ENCODE measurements at regions not wholly inside any gene's neighbourhood (a gene's known extent, or its start where the extent isn't known, plus 50 kb on each side); places are given as distances from the start of the nearest gene placed in this dataset.

DNA sequence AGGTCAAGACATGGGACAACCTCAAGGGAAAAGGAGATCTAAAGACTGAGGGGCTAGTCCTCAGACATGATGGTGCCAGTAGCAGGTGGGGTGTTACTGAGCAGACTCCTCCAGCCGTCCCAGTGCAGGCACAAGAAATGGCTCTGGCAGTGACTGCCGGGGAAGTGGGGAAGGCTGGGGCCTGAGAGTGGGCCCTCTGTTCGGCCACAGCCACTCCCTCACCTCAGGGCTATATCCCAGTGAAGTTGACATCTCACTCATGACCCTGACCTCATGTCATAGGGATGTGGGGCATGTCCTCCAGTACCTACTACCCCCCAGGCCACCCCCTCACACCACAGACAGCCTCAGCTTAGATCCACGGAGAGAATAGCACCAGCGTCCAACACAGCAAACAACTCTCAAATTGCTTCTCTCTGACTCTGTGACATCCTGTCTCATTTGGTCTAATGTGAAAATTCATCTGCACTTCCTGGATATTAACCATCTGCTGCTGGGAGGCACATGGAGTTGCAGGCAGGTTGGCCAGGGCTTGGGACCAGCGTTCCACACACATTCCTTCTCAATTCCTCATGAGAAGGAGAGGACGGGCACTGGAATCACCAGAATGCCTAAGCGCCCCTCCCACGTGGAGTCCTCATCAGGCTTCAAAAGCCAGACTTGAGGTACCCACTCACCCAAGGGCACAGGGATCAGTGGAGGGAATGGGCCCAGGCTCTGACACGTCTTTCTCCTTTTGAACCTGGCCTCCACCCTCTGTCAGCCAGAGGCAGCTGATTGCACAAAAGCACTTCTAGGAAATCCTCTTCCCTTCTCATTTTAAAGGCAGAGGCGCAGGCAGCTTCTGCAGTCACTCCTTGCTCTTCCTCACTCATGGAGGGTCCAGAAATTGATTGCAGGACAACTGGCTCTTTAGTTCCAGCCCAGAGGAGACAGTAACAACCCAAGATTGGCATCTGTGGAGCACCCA is 163.6 kb upstream of the CST7 start:
- no peak for DNase-seq (ENCODE audit: low read depth, low spot score)
- H3K4me3 ChIP-seq (ENCODE audit: low read length) = no peak overlapping the region

DNA sequence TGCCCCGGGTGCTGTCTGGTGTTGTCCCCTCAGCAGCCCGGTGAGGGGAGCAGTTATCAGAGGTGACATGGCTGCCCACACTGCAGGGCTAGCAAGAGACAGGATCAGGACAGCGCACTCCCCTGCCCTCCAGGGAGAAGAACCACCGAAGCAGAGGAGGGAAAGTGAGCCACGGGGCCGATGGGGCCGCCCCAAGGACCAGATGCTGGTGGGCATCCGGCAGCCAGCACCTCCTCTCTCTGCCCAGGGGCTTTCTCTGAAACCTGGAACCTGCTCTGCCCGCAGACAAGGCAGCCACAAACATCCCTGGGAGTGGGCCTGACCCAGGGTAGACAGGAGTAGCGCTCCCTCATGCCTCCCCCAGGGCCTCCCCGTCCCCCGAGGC is 163.0 kb upstream of the CST7 start:
- no peak overlapping the region for H3K4me3 ChIP-seq (ENCODE audit: low read length)
- DNase-seq (ENCODE audit: low read depth, low spot score) = no peak

DNA sequence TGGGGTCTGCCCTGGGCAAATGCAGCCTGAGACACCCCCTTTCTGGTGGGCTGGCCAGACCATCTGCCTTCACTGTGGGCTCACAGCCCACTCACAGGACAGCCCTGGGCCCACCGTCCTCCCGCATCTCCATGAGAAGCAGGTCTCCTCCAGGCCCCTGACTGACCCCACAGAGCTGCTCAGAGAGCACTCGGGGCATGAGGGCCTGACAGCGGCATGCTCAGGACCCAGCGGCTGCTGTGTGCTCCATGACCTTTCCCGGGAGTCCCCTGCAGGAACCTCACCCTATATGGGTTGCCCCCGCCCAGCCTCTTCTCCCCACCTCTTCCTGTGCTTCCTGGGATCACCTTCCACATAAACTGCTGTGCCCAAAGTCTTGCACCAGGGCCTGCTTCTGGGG is 162.4 kb upstream of the CST7 start:
- DNase-seq (ENCODE audit: low read depth, low spot score) = no peak
- no peak overlapping the region for H3K4me3 ChIP-seq (ENCODE audit: low read length)

DNA sequence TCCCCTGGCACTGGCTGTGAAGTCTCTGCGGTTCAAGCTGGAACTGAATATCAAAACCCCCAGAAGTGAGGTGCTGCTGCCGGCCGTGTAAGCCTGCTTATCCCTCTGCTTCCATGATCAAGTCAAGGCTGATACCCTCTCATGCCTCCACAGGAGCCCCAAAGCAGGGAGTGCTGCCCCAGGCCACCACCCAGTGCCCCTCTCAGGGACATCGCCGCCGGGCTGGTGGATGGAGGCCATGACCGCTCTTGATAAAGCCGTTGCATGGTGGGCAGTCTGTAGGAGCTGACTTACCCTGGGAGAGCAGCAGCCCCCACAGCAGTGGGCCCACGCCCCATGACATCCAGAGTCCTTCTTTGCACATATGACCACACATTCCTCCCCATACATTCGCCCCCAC is 162.0 kb upstream of the CST7 start:
- H3K4me3 ChIP-seq (ENCODE audit: low read length) = no peak overlapping the region
- no peak for DNase-seq (ENCODE audit: low read depth, low spot score)

DNA sequence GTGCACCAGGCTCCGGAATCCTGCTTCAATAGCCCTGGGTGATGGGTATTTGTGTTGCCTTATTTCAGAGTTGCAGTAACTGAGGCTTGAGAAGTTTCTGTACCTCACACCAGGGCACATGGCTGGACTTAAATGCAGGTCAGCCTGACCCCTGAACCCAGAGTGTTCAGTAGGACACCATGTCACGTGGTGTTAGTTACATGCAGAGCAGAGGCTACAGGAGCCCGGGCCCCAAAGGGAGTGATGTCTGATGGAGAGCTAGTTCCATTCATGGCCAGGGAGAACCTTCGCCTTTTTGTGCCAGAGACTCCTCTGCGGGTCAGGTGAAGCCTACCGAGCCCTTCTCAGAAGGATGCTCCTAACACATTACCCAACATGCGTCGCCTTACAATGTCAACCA is 161.4 kb upstream of the CST7 start:
- no peak for DNase-seq (ENCODE audit: low read depth, low spot score)
- no peak overlapping the region for H3K4me3 ChIP-seq (ENCODE audit: low read length)

DNA sequence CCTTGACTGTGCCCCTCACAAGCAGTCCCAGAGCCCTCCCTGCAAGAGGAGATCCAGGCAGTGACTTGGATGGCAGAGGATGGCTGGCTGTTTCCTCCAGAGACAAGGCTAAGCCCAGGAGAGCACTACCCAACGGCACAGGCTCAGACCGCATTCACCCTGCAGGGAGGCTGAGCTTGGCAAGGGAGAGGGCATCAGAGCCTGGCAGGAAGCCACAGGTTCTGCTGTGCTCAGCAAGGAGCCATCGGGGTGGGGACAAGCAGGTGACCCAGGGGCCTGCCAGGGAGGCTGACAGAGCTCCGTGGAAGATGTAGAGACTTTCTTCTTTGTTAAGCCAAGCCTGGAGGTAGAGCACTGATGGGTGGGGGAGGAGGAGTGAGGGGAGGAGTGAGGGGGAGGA is 159.2 kb upstream of the CST7 start:
- DNase-seq (ENCODE audit: low read depth, low spot score) = no peak

DNA sequence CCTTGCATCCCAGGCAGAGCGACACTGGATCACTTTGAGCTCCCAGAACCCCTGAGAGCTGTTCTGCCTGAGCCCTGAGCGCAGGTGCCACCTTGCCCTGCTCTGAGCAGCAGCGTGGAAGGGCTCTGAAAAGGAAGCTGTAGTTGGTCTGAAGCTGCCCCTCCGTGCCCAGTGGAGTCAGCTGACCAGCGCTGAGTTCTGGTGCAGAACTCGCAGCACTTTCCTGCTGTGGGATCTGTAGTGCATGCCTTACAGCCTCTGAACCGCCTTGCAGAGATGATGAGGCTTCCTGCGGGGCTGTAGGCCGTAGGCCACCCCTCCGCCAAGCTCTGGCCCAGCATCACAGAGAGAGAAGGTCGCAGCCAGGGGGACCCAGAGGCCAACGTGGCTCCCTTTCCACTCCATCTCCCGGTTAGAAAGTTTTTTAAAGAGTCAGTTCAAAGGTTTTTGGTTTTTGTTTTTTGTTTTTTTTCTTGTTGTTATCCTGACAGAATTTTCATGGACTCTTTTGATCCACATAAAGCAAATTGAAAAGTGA is 158.3 kb upstream of the CST7 start:
- no peak overlapping the region for H3K4me3 ChIP-seq (ENCODE audit: low read length)
- no peak for DNase-seq (ENCODE audit: low read depth, low spot score)

More for the DNA sequence above, 159.2 kb upstream of the CST7 start:
- H3K4me3 ChIP-seq (ENCODE audit: low read length) = no peak overlapping the region

DNA sequence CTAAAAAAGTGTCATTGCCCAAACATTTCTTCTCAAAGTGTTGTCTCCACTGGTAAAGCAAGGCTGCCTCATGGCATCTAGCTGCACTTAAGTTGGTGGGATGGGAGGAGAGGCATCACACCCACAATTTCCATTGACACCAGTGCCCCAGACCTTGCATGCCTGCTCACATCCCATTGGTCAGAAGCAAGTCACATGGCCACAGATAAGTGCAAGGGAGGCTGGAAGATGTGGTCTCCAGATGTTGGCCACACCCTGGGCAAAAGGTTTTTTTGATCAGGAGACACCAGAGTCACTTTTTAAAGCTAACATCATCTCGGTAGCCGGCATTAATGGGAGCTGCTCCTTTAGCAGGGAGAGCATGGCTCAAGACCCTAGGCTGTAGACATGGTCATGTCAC is 157.1 kb upstream of the CST7 start:
- DNase-seq (ENCODE audit: low read depth, low spot score) = no peak

DNA sequence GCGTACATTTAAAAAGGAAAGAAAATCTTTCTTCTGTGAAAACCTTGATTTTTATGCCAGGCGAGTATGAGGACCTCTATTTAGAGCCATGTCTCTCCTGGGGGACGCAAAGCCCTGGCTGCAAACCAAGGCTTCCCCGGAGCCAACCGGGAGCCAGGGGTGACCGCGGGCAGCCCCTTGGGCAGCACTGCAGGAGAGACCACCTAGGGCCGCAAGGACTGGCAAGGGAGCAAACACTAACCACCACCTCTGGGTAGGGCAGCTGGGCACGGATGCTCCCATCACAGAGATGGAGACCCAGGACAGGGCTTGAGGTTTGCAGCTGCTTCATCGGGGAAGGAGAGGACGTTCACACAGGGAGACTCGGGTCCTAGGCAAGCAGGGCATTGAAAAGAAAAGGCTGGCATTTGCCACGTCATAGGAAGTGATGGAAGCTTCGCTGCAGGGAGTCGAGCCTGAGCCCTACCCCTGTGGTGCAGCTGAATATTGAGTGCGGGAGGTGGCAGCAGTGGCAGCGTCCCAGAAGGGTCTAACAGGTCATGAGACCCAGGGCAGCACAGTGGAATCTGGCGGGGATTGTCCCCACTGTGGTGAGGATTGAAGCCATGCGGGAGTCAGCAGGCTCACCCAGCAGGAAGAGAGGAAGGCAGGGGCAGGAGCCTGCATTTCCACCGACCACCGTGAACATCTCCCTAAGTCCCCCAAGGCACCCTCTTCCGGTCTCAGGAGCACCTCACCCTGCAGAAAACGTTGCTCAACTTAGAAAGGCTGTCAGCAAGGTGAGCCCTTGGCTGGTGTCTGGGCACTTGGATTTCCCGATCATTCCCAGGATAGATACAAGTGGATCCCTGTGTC is 156.2 kb upstream of the CST7 start:
- H3K4me3 ChIP-seq (ENCODE audit: low read length) = no peak overlapping the region
- no peak for DNase-seq (ENCODE audit: low read depth, low spot score)

More for the DNA sequence above, 157.1 kb upstream of the CST7 start:
- H3K4me3 ChIP-seq (ENCODE audit: low read length) = no peak overlapping the region

DNA sequence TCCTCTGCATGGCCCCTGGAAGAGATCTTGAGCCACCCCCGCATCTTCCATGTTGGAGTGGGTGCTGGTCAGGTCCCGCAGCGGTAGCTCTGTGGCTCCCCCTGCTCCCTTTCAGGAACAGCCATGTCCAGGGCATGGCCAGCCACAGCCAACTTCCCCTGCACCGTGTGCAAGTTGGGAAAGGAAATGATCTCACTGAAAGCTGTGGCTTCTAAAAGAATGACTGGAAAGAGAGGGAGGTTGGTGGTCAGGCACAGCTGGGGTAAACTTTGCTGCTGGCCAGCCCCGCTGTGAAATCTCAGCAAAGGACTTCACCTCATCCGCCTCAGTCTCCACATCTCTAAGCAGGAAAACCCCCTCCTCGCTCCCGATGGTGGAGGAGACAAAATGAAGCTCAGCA is 153.6 kb upstream of the CST7 start:
- no peak for DNase-seq (ENCODE audit: low read depth, low spot score)
- H3K4me3 ChIP-seq (ENCODE audit: low read length) = no peak overlapping the region

DNA sequence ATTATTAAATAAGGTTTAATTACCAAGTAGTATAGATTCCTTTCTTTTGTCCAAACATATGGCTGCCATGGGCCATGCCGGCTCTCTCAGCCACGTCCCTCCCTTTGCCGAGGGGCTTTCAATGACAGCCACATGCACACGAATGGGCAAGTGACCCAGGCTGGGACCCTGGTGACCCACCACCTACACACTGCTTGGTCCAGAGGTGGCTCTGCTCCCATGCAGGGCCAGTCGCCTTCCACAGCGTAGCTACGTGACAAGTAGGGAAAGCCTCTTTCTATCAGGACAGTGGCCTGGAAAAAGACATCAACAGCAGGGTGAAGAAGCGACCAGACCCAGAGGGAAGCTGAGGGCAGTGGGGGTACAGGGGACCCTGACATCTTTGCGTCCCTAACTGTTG is 152.8 kb upstream of the CST7 start:
- no peak overlapping the region for H3K4me3 ChIP-seq (ENCODE audit: low read length)
- DNase-seq (ENCODE audit: low read depth, low spot score) = no peak

DNA sequence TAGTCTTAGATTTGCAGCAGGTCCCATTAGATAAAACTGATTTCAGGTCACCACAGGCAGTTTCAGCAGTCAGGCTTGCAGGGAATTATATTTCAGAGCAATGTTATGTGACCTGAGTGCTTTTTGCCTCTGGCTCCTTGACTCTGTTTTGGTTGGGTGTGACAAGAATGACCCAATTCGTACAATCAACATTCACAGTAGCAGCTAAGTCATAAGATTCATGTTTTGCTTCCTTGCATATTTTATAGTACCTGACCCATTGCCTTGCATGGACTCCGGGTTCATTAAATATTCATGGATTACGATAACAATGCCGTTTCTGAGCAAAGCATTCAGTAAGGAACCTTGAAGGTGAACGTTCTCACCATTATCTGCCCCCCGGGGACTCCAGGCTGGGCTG is 152.0 kb upstream of the CST7 start:
- no peak for DNase-seq (ENCODE audit: low read depth, low spot score)
- no peak overlapping the region for H3K4me3 ChIP-seq (ENCODE audit: low read length)

DNA sequence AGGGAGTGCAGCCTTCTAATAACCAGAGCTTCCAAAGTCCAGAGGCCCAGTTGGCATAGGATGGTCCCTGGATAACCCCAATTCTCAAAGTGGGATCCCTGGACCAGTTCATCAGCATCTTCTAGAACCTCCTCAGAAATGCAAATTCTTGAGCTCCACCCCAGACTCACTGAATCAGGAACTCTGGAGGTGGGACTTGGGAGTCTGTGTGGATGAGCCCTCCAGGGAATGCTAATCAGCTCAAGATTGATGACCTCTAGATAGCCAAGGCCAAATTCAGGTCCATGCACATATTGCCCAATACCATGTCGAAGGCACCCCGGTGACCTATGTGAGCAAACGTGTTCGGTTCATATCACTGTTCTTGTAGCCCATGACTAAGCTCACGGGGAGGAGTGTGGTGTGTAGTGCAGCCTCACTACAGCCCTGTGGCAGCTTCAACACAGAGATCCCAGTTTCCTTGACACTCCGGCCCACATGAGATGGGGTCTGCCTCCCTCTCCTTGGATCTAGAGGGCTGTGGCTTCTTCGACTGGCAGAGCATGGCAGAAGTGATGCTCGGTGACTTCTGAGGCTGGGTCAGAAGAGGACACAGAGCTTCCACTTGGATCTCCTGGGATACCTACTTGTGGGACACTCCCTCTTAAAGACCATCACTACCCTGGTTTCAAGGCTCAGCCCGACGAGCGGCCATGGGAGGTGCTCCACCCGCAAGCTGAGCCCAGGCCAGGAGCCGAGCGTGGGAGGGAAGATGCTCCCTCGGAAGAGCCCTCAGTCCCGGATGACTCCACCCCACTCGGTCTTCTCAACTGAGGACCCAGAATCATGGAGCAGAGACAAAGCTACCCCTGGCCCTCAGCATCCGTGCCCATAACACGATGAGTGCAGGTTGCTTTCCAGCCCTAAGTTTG is 151.1 kb upstream of the CST7 start:
- H3K4me3 ChIP-seq (ENCODE audit: low read length) = no peak overlapping the region
- DNase-seq (ENCODE audit: low read depth, low spot score) = no peak

DNA sequence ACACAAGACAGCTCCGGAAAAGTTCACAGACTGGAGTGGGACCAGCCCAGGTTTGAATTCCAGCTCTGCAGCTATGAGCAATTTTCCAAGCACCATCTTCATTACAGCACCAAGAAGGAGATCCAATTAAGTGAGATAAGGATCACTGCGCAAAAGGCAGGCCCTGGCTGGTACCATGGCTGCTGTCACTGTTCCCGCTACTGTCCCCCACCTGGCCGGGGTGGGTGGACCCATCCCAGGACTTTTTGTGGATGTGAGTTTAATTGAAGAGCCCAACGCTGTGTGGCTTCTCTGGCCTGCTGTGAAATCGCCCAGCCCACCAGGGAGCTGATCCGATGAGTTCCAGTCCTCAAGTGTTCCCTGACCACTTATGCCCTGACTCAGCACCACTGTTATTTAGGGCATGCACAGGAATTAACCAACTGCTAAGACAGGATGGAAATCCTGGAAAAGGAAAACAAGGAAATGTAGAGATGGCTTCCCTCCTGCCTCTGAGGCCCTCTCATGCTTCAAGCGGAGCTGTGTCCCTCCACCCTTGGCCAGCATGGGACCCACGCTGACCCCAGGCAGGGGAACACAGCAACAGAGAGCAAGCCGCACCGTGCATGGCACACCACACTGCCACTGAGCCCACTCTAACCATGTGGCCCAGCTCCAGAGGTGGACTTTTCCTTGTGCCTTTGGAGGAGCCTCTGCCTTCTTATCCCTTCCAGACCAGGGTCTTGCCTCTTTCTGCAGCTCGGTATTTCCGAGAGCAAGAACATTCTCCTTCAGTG is 150.0 kb upstream of the CST7 start:
- DNase-seq (ENCODE audit: low read depth, low spot score) = no peak
- no peak overlapping the region for H3K4me3 ChIP-seq (ENCODE audit: low read length)

DNA sequence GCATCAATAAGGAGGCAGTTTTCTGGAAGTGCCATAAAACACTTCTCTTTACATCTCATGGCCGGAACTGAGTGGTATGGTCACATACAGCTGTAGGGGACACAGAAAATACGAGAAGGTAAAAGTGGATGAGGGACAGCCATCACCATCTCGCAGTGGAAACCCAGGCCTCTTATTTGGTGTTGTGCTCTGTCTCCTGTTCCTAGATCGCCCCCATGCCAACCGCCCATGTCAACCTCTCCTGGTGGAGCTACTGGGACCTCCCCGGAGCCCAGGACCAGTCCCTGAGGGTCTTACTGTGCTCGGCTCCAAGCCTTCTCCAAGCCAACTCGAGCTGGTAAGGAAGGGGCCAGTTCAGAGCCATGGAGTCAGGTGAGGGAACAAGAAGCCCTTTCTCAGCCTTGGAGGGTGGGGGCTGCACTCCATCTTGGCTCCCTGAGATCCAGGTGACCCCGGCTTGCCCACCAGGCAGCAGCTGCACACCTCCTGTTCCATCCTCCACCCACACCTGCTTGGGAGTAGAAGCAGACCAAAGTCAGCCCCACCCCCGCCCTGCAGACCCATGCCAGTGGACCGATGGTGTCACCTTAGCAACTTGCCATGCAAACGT is 149.0 kb upstream of the CST7 start:
- no peak for DNase-seq (ENCODE audit: low read depth, low spot score)

DNA sequence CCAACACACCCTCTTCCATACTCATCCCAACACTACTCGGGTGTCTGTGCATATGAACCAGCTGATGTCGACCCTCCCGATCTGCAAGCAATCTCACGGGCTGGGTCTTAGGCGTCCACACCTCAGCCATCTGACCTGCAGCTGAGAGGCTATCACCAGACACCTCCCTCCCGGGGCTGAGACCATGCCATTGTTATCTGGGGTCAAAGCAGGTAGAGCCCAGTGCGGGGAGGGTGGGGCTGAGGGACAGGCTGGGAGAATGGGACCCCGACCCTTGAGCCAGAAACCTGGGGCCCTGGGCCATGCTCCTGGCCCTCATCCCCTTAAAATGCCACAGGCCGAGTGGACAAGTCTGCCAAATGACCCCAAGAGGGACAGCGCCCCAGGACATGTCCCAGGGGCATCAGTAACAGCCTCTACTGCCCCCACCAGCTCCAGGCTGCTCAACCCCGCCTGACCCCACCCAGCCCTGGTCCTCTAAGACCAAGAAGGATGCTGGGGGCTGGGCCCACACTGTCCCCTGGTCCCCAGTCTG is 146.7 kb upstream of the CST7 start:
- DNase-seq (ENCODE audit: low read depth, low spot score) = no peak
- no peak overlapping the region for H3K4me3 ChIP-seq (ENCODE audit: low read length)

More for the DNA sequence above, 149.0 kb upstream of the CST7 start:
- H3K4me3 ChIP-seq (ENCODE audit: low read length) = no peak overlapping the region

DNA sequence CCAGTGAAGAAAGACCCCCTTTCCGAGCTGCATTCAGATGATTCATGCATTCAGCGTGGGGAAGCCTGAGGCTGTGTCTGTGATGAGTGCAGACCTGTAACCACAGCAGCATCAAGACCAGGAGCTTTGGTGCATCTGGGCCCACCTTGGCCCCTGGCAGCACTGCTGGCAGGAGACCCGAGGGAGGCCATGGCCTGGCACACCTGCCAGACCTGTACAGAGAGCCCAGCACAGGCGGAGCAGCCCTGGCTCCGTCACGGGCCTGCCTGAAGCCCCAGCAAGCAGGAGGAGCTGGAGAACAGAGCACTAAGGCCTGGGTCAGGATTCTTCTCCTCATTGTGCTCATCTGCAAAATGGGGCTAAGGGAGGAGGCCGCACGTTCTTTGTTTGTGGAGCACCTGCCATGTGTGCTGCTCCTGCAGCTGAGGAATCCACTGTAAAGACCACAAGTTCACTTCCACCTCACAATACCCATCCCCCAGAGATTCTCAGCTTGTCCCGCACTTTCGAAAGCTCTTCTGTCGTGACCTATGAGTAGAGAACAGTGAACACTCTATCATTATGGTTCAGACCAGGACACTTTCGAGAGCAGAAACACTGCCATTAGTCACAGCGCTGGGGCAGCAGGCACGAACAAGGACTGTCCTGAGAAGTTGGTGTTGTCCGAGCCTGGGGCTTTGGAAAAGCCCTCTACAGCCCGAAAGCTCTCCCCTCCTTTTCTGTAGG is 144.4 kb upstream of the CST7 start:
- DNase-seq (ENCODE audit: low read depth, low spot score) = no peak
- no peak overlapping the region for H3K4me3 ChIP-seq (ENCODE audit: low read length)
